GM19240 (cell line): ENCODE measurements at regions not wholly inside any gene's neighbourhood (a gene's known extent, or its start where the extent isn't known, plus 50 kb on each side); places are given as distances from the start of the nearest gene placed in this dataset.
"Not testable (repeated sequence)": the region's sequence is repeated elsewhere in the genome, so short reads cannot be mapped to it uniquely, and the experiment has no call there.

Source experiments
- DNase-seq: peaks from one replicate; pipeline ENCODE4 v3.0.0; 2011; ENCODE audit warnings: low spot score; ENCODE audit not compliant: insufficient read length

DNA sequence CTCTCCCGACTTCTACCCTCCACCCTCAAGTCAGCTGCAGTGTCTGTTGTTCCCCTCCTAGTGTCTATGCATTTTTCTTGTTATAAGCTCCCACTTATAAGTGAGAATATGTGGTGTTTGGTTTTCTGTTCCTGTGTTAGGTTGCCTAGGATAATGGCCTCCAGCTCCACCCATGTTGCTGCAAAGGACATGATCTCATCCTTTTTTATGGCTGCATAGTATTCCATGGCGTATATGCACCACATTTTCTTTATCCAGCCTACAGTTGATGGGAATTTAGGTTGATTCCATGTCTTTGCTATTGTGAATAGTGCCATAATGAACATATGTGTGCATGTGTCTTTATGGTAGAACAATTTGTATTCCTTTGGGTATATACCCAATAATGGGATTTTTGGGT, 80.7 kb downstream of the SPTSSA start:
- DNase-seq: not testable (repeated sequence)

DNA sequence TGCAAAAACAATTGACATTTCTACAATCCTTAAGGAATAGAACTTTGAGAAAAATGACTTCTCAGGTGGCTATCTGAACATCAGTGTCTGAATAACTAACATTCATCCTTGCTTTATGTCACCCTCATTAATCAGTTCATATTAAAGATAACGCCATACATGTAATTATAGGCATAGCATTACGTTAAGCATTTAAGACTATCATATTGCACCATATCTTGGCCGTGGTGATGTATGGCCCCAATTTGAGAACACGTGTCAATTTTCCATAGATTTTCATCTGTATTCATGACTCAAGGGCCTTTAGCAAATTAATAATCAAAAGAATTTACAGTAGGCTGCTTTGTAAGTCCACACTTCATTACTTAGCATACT, 81.6 kb downstream of the SPTSSA start:
- DNase-seq: no peak

DNA sequence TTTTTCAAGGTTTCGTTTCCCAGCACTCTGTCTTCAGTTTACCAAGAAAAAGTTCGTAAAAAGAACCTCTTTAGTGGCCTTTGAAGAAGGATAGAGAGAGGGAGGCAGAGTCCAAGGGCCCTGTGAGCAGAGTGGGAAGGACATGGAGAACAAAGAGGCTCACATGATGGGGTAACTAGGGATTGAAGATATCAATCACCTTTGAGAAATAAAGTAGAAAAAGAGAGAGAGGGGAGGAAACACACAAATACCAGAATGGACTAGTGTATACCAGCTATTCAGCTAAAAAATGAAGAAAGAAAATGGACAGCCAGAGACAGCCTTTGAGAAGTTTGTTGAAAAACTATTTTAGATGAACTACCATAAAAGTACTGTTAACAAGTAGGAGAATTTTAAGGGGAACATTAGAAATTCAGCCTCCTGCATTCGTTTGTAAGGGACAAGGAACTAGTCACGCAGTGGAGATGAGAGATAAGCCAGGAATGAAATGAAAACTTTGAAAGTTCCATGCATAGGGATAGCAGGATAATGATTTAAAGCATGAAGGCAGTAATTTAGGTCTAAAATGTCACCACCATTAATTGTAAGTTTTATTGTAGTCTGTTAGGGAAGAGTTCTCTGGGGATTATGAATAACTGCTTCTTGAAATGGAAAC, 82.1 kb downstream of the SPTSSA start:
- no peak for DNase-seq

DNA sequence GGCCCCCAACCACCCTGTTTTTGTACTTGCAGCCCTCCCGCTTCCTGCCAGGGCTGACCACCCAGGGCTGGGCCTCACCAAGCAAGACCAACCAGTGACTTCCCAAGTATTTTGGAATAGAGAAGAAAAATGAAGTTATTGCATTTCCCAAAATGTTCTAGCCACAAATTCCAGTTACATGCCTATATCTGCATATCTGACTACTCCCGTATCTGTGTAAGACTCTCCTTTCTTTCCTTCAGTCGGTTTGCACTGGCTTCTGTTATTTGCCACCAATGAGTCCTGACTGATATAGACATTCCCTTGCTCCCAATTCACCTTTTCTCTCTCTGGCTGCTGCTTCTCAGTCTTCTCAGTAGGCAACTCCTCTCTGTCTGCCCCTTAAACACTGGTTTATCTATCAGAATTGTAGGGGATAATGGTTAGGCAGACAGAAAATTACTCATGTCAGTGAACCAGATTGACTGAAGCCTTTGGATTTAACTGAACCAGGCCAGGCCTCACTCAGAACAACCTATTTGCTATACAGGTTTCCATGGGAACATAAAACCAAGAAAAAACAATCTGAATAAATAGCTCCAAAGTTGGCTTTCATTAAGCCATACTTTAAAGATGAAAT, 85.3 kb downstream of the SPTSSA start:
- DNase-seq: no peak

DNA sequence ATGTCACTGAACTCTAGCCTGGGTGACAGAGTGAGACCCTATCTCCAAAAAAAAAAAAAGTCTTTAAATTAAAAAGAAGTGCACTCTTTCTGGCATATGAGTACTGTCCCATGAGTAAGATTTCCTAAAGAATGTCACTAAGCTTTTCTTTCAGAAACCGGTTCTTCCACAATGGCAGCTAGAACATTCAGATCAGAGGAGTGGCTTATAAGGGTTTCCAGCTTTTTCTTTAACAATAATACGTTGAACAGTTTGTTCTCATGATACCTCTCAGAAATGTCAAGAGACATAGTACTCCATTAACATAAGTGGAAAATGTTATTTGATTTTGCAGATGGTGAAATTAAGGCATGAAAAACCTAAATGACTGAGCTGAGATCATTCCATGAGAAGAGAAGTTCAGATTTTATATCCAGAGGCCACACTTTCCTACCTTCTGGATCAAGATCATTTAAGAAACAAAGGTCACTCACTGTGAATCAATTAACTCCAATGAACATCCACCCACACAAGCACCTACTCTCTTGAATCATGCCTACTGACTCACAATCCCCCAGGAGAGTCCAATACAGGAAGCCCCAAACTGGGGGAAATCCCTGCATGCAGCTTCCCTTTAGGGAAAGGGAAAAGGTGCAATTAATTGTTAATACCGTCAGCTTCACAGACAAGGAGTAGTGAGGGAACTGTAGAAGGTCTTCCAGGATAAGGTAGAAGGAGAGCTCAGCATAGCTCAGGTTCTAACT, 86.9 kb downstream of the SPTSSA start:
- no peak for DNase-seq

DNA sequence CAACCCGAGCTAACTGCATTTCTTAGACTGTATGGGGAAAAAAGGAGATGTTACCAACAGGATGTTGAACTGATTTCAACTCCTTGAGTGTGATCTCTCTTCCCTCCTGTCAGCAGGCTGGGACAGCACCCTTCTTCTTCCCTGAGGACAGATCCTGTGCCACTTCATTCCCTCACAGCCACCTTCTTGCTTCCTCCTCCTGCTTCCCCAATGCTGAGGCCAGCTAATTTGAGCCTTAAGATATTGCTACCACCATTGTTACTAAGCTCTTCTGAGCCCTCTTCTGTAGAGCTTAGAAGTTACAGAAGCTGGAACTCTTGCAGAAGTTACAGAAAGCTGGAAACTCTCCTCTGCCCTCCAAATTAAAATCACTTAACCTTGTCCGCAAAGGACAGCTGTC, 88.8 kb downstream of the SPTSSA start:
- DNase-seq: no peak

DNA sequence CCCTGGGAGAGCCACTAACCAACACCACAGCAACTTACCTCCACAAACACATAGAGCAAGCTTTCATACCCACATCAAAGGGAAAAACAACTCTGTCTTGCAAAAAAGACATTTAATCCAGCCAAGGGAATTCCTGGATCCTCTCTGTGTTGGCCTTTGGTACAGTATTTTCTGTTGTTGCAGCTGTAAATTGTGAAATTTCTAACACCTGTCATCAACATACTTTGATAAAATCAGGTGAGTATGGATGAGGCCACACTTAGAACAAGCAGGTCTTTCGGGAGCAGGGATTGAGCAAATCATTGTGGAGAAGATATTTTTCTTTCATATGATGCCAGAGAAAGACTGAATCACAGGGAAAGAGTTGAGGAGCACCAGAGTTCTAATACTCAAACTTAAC, 89.3 kb downstream of the SPTSSA start:
- DNase-seq: no peak

DNA sequence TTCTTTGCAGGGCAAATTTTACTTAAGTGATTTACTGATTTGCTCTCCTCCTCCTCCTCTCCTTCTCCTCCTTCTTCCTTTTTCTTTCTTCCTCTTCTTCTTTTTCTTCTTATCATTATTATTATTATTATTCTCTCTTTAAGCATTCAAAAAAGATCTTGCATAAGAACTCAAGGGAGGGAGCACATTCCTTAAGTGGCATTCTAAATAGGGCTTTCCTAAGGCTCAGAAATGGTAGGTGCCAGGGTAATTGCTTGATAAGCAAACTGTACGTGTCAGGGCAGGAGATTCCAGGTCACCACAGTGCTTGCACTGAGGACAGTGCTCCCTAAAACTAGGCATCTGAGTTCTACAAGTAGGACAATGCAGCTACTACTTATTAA, 92.4 kb downstream of the SPTSSA start:
- DNase-seq: no peak

DNA sequence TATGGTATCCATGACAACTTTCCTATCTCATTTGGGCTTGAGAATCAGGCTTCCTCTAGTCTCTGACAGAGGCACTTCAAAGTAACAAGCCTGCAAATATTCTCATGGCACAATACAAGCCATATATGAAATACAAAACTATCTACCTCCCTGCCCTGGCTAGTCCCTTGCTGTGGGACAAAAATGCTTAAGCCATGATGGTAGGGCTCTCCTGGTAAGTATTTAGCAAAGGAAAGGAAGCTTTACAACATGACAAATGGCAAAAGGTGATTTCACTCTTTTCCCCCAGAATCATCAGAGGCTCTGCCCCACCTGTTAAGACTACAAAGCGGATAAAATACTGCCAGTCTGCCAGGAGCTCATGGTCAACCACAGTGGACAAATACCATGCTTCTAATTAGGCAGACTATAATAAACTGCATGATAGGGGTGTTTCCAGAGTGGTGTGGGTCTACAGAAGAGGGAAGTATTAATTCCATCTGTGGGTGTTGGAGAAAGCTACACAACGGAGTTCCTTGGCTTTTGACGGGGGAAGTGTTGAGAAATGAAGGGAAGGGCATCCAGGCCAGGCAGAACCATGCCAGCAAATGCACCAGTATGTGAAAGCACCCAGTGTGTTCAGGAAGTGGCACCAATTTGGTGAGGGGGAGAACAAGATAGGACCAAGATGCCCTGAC, 92.9 kb downstream of the SPTSSA start:
- DNase-seq: no peak

DNA sequence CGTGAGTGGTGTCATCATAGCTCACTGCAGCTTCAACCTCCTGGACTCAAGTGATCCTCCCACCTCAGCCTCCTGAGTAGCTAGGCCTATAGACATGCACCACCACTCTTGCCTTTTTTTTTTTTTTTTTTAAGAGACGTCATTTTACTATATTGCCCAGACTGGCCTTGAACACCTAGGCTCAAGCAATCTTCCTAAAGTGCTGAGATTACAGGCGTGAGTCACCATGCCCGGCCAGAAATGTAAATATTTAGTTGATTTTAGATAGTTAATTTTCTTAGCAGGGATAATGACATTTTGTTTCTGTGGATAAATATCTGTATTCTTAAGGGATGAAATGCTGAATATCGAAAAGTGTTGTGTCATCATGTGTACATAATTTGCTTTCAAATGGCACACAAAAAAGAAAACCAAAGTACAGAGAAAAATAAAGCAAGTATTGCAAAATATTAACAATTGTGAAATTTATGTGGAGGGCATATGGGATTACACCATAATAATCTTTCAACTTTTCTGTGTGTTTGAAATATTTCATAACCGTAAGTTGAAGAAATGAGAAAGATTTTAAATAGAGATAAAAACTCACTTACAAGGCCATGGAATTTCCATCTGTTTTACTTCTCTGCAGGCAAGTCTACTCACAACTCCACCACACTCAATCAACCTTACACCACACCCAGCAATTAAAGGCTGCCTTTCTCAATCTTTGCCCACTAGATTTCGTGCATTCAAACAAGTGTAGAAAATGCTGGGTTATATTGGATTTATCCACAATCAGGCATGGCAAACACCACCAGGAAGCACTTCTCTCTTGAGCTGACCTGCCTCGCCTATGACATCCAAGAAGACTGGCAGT, 93.7 kb downstream of the SPTSSA start:
- no peak for DNase-seq

DNA sequence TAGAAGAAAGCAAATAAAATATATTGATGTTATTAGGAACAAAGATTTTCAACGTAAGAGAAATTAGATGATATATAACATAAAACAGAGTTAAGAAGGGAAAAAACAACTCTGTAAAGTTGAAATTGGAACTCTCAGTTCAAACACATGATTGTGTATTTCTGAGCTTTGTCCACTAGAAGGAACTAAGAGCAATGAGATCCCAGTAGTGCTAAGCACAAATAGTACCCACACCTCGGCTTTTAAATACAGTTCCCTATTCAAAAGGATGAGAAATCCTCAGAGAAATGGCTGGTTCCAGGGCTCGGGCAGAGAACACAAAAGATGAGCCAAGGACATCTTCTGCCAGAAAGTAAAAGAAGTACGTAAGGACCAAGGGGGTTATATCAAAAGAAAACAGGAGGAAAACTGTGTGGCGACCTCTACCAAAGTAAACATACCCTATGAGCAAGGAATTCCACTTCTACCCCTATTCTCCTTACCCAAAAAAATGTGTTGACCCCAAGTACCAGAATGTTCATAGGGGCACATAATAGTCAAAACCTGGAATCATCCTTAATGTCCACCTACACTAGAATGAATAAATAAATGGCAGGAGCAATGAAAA, 96.6 kb downstream of the SPTSSA start:
- no peak for DNase-seq

DNA sequence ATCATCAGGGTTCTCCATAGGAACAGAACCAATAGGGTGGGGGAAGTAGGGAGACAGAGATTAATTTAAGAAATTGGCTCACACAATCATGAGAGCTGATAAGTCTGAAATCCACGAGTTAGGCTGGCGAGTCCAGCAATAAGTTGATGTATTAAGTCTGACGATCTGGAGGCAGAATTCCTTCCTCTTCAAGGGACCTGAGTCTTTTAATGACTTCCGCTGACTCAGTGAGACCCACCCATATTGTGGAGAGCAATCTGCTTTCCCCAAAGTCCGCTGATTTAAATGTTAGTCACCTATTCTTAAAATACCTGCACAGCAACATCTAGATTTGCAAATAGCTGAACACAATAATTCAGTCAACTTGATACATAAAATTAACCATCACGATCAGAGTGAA, 97.8 kb downstream of the SPTSSA start:
- no peak for DNase-seq

DNA sequence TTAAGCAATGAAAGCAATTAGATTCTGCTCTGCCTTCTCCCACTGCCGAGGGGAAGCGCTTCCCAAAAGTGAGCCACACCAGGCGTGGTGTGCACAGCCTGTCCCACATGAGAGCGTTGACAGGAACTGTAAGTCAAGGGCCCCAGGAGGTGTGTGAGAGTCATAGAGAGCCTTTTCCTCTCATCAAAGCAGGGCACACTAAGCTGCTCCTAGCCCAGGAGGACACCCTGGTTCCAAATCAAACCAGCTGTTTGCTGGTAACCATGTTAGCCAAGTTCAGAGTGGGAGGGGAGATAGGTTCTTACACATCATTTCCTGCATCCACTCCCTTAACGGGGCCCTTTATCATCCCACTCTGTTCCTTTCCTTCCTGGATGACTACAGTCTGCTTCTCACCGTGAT, 98.3 kb downstream of the SPTSSA start:
- DNase-seq: no peak

DNA sequence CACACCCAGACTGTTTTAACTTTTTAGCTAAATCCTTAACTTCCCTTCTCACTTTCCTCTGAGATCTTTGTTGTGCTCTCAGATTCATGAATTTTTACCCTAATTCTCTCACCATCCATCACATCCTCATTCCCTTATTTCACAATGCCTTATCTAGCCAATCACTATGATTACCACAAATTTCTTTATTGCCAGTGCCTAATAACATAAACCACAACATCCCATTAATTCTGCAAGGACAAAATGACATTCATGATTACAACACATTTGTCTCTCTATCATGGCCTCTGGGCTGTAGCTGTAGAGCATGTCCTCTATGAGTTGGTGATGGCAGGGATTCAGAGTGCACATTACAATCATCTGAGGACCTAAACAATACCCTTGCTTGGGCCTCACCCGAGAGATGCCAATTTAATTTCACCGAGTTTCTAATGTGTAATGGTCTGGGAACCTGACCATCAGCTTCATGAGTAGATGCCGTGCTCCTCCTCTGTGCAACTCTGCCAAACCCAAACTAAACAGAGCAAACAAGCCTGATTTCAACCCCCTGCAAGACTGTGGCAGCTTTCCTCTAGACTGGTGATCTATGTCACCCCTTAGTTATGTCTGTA, 99.3 kb downstream of the SPTSSA start:
- no peak for DNase-seq

DNA sequence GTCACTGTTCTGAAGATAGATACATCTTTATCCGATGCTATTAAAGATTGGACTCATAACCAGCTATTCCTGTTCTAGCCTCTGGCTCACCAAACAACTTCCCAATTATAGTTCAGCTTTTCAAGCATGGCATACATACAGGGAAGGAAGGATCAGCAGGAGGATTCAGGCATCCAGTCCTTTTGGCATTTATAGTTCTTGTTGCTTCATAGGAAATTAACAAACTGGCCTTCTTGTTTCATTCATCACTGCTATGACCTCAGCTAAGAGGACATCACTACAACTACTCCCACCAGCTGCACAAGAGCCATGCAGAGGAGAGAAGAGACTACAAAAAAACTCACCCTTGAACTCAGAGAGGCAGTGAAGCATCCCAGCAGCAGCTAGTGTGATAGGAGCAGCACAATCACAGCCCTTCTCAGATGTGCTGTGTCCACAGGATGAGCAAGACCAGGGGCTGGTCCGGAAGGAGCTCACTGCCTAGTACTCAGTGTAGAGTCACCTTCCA, 100.5 kb downstream of the SPTSSA start:
- no peak for DNase-seq

DNA sequence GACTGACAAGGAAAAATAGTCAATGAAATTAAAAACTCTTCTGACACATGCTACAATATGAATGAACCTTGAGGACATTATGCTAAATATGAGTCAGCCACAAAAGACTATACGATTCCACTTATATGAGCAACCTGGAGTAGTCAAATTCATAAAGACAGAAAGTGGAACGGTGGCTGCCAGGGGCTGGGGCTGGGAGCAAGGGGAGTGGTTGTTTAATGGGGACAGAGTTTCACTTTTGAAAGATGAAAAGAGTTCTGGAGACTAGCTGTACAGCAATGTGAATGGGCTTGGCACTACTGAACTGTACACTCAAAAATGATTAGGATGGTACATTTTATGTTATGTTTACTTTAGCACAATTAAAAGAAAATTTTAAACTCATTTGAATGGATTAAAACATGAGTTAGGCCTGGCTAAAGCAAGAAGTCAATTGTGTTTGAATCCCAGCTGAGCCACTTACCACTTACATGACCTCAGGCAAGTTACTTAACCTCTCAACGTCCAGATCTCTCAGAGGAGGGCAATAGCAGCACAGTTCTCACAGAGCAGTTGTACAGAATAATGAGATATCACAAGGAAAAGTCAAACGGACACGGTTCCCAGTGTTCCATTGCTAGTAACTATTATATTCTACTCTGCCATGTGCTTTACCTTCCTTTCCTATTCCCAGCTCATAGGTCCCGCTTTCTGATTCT, 102.5 kb downstream of the SPTSSA start:
- DNase-seq: no peak

DNA sequence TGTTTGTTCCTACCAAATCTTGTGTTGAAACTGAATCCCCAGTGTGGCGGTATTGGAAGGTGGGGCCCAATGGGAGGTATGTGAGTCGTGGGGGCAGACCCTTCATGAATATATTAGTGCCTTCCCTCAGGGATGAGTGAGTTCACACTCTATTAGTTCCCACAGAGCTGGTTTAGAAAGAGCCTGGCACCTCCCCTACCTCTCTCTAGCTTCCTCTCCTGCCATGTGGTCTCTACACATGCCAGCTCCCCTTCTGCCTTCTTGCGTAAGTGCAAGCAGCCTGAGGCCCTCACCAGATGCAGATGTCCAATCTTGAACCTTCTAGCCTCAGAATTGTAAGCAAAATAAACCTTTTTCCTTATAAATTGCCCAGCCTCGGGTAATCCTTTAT, 105.8 kb downstream of the SPTSSA start:
- no peak for DNase-seq

DNA sequence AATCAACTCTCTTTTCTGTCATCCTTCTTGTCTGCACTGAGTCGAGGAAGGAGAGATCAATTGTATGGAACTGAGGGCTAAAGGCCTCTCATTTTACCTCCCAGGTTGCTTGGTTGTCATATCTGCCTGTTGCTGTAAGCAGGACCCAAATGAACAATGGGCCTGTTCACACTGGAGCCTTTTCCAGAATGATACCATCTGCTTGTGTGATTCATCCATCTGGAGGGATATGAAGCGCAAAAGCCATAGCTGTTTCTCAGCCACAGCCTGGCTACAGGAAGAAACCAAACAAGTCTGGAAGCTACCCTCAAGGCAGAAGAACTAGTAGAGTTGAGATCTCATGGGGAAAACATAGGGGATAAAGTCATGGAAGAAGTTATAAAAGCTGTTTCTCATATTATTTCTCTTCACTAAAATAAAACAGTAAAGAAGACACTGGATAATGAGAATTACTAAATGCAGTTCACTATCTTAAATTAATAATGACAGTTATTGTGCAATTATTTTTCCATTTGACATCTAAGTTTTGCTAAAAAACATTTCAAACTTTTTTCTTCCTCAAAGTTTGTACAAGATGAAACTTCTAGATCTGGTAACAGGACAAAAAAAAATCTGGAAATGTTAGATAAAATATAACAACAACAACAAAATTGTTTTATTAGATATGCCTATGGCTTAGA, 106.3 kb downstream of the SPTSSA start:
- DNase-seq: no peak

DNA sequence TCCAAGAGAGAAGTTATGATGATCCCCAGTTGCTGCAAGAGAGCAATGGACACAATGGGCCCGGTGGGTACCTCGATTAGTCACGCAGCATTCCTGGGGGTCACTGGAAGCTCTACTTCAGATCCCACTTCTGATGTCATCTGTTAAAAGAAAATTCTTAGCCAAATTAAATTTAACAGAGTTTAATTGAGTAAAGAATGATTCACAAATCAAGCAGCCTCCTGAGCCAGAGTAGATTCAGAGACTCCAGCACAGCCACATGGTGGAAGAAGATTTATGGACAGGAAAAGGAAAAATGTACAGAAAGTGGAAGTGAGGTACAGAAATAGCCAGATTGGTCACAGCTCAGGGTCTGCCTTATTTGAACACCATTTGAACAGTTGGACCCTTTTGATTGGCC, 107.5 kb downstream of the SPTSSA start:
- DNase-seq: no peak
